Activated CD4-positive, alpha-beta T cell treated with anti-CD3 and anti-CD28 coated beads for 1 hour (primary cell): ENCODE measurements at regions not wholly inside any gene's neighbourhood (a gene's known extent, or its start where the extent isn't known, plus 50 kb on each side); places are given as distances from the start of the nearest gene placed in this dataset.

Experiments
- DNase-seq: peaks from one replicate; pipeline ENCODE4 v3.0.0-alpha.2; 2020

DNA sequence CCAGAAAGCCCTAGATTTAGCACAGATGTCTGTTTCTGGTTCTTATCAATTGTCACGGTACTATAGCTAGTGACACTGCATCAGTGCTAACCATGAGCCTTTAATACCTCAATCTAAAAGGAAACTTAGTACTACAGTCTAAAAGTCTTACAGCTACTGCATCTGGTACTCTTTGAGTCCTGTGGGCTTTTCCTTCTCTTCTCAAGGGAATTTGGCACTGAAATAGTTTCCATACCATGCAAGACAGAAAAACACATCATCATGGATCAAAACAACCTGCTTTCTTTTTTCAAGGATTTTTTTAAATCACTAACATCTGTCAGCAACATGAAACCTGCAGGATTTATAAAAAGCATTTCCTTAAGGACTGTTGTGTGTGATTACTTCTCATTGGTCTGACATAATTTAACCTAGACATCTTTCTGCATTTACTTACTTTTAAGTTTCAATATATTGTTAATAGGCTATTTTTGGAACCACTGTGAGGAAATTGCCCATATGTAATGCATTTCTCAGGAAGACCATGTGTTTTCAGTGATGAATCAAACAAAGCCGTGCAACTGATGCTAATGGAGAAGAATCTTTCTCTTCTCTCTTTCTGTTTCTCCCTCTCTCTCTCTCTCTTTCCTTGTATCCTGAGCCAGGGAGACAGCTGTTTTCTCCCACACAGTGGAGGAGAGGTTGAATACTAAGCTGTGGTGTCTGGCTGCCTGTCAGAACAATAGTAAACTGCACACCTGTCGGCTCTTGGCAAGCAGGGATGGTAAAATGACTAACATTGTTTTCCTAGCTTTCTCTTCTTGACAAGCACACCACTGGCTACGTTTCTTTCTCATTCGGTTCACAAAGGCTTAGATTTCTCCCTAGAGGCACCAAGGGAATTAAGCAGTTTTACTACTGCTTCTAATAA is 273.4 kb downstream of the CSNK1G3 start:
- no peak for DNase-seq

DNA sequence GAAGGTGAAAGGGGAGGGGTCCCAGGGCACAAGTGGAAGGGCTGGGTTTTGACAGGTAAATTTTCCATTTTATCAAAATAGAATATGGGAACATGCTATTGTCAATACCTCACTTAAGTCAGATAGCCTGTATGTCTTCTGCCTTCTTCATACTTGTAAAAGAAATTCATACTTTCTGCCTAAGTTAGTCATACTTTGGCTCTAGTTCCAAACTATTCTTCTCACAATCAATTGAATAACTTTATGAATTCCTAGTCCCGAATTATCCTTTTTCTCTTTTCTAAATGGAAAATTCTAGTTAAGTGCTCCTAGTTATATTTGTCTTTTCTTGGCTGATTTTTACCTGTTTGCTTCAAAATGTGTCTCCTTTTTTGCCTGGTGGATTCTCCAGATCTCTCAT is 271.4 kb downstream of the CSNK1G3 start:
- no peak for DNase-seq

- DNase-seq: no peak
Measured at GRCh38 chr5:123778641-123779040, 266.7 kb downstream of the CSNK1G3 start.

DNA sequence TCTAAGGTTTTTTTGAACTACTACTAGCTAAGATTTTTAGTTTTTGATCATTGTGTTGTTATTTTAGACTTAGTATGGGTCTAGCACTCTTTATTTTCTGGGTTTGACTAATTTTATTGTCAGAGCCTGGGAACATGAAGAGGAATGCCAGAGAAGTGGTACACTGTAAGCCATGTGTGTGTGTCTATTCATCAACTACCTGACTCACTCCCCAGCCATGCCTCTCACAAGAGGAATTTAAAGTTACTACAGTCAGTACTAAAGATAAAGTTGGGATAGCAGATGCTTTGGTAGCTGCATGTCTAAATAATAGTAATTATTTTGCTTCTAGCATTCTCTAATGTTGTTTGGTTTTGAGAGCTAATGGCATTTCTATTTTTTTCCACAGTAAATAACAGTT is 264.8 kb downstream of the CSNK1G3 start:
- DNase-seq: no peak

DNA sequence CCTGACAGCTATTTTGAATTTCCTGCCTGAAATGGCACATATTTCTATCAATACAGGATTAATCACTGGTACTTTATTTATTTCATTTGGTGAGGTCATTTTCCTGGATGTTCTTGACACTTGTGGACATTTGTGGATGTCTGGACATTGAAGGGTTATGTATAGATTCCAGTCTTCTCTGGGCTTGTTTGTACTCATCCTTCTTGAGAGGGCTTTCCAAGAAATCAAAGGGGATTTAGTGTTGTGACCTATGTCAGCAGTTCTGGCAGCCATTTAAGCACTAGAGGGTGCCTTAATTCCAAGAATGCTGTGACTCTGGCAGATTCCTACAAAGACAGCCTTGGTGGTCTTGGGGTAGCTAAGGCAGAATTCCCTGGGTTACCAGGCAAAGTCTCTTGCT is 259.7 kb downstream of the CSNK1G3 start:
- no peak for DNase-seq

GRCh38 chr5:123763201-123763600 is 251.2 kb downstream of the CSNK1G3 start:
- DNase-seq: no peak

- DNase-seq: no peak
Measured at GRCh38 chr5:123756816-123757215, 244.8 kb downstream of the CSNK1G3 start.

DNA sequence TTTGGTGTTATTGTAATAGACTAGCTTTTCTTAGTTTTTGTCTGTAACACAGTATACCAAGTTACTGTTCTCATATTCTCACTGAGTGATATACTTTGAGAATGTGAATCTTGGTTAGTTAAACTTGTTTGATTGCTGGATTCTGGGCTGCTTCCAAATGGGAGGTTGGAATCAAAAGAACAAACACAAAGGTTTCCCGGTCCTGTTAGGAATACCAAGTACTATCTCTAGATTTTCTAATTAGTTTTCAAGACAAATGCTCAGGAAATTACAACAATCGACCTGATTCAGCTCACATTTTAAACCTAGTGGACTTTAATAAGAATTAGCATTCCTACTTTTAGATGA is 244.3 kb downstream of the CSNK1G3 start:
- DNase-seq: no peak

DNA sequence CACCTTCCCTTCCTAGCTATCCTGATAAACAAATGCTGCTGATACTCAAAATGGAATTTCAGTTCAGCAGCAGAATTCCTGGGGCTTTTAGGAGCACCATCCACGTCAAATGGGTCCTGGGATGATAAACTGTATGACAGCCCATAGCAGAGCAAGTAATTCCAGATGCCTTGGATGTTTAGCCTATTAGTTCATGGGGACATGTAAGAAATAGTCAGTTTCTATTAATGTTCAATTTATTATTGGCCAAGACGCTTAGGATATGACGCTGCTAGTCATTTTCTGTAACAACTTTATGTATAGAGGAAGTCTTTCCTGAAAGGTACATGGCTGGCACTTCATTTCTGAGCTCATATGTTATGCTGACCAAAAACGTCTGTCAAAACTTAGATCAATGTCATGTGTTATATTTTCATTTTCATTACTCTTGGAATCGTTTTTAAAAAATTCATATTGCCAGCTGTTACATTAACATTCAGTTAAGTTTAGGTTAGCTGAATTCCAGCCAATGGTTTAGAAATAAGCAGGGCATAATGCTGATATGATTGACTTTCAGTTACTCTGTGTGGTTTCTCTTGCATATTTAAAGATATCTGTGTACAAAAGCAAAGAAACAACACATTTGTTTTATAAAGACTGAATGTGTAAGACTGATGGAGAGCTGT is 243.8 kb downstream of the CSNK1G3 start:
- DNase-seq: no peak

DNA sequence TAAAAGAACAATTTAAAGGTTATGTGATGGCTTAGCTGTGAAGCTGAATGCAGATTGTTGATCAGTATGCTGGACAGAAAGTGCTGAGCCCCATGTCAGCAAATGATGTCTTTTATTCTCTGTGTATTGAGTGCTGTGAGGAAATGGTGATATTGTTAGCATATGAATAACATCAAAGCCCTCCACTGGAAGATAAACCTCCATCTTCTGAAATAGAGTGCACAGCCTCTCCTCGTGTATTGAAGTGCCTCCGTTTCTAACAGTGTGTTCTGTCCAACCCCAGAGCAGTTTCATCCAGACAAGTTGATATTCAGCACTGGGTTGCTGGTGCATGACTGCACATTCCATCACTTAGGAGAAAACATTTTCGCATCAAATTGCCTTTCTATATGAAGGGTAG is 242.9 kb downstream of the CSNK1G3 start:
- no peak for DNase-seq

- no peak for DNase-seq
Measured at GRCh38 chr5:123753937-123754891, 242.2 kb downstream of the CSNK1G3 start.

DNA sequence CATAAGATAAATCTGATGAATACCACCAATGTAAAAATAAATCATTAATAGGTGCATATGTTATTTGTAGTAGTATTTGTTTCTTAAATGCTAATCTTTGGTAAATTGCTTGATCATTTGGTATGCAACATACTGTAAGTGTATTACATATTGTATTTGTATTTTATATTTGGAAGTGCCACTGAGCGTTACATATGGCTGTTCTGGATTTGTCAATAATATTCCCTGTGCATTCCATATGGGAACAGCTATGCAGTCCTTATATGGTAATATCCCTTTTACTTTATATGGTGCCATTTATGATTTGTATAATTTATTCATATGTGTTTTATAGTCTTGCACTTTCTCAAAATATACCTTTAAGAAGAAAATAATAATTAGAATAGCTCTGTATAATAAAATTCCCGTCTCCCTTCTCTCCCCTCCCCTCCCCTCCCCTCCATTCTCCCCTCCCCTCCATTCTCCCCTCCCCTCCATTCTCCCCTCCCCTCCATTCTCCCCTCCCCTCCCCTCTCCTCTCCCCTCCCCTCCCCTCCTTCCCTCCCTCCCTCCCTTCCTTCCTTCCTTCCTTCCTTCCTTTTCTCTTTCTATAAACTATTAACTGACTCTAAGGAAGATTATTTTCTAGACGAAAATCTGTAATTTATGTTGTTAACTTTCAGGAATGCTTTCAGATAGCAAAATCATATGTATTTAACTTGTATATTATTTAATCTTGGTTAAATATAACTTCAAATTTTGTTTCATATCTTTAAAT is 241.4 kb downstream of the CSNK1G3 start:
- no peak for DNase-seq

- no peak for DNase-seq
Measured at GRCh38 chr5:123752552-123753179, 240.7 kb downstream of the CSNK1G3 start.

GRCh38 chr5:123751670-123752069 is 239.7 kb downstream of the CSNK1G3 start:
- no peak for DNase-seq

GRCh38 chr5:123748239-123748638 is 236.3 kb downstream of the CSNK1G3 start:
- DNase-seq: no peak

DNA sequence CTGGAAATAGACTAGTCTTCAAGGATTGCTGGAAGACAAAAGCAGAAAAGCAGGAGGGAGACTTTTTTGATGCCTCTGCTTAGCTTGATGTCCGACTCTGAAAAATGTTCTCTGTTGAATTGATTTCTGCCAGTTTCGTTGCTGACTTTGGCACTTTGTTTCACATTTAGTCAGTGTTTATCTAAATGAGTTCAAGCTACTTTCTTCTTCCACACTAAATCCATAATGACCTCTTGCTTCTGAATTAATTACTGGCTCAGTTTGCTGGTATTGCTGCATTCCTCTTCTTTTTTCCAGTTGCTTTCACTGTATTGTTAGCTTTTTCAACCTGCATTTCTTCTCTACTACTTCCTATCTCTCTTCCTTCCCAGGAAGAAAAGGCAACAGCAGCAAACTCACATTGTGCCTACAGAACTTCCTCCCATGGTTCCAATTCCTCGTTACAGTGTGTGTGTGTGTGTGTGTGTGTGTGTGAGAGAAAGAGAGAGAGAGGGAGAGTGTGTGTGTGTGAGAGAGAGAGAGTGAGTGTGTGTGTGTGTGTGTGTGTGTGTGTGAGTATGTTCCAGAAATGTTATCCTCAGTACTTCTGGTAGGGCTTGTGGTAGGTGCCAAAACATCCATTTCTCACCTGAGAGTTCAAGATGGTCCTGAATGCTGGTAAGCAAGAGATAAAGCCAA is 234.8 kb downstream of the CSNK1G3 start:
- no peak for DNase-seq

DNA sequence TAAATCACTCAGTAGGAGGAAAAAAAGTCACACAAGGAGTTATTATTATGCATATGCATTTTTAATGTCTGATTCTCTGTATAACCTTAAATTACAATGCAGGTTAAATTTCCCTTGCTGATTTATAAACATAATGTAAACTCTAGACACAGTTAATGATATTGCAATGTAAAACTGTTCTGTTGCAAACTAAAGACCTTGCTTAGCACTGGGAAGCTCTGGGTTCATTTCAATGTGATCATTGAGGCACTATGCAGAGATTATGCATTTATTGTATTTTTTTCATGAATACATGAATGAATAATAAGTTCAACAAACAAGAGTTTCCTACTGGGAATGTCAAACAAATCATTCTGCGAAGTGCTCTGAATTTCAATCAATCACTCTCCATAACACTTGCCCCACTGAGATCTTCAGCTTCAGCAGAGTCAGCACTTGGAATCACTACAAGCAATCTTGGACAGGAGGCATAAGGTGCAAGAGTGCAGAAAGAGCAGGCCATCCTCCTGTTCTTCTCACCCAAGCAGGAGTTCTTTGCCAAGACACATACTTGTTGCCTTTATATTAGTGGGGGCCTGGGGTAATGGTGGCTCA is 232.1 kb downstream of the CSNK1G3 start:
- DNase-seq: no peak

DNA sequence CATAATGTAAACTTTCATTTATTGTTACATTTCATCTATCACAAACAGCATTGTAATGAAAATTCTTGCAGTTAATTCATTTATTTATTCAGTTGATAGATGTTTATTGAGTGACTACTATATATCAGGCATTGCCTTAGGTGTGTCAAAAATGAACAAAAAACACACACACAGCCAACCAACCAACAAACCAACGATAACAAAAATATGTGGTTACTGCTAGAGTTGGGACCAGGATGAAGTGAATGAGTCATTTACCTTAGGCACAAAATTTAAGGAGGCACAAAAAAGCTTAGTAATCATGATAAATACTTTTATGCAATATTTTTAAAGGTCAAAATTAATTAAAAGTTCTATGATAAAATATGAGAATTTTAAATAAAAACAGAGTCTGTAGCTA is 223.4 kb downstream of the CSNK1G3 start:
- DNase-seq: no peak

DNA sequence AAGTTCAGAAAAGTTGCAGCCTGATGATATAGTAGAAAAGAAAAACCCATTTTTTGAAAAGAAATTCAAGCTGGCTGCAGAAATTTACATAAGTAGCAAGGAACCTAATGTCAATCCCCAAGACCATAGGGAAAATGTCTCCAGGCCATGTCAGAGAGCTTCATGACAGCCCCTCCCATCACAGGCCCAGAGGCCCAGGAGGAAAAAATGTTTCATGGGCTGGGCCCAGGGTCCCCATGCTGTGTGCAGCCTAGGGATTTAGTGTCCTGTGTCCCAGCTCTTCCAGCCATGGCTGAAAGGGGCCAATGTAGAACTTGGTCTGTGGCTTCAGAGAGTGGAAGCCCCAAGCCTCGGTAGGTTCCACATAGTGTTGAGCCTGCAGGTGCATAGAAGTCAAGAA is 220.3 kb downstream of the CSNK1G3 start:
- DNase-seq: no peak

DNA sequence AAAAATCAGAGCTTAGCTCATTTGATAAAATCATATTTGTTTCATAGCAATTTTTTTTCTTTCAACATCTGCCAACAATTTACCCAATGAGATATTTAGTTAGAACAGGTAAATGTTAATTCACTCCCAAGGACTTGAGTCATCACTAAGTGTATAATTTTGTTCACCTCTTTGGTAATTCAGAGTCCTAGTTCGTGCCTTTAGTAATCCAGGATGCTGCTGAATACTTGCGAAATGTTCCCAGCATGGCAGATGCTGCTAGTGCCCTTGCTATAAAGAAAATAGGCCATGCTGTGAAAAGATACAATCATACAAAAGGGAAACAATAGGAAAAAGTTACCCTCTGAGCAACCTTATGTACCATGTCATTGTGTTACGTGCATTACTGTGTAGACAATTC is 210.5 kb downstream of the CSNK1G3 start:
- DNase-seq: no peak

GRCh38 chr5:123721675-123722276 is 209.8 kb downstream of the CSNK1G3 start:
- DNase-seq: no peak
